Caco-2 (cell line): ENCODE measurements at regions not wholly inside any gene's neighbourhood (a gene's known extent, or its start where the extent isn't known, plus 50 kb on each side); places are given as distances from the start of the nearest gene placed in this dataset.

ENCODE experiments used
- BruUV-seq: library from RNA; stranded (reverse); fragments of 400-500 nt; replicated peaks from 2 replicates; lab custom pipeline; 2021; lab: Mats Ljungman, UMichigan
- CTCF ChIA-PET: fragments of 300-600 bp; sonication (Branson Sonifier 250); formaldehyde crosslinking; loops from one replicate; lab custom pipeline; 2022; ENCODE audit warnings: antibody characterized with exemption; lab: Charles Lee
- POLR2A ChIA-PET: fragments of 300-600 bp; sonication (Branson Sonifier 250); formaldehyde crosslinking; loops from one replicate; lab custom pipeline; 2022; ENCODE audit warnings: antibody characterized with exemption; lab: Charles Lee
- DNase-seq, 2 experiments: peaks; one replicate each; pipeline versions ENCODE4 v3.0.0 to v3.0.0-alpha.2; 2020 to 2022
- H3K27me3 ChIP-seq: replicated peaks from 2 replicates; pipeline ENCODE4 v1.6.0; 2011; ENCODE audit warnings: low read length; ENCODE audit not compliant: control insufficient read depth, insufficient read depth
- H3K36me3 ChIP-seq: 2 replicates; pipeline ENCODE4 v1.5.1; 2011; ENCODE audit warnings: low read length; ENCODE audit not compliant: control insufficient read depth, insufficient read depth
- H3K4me1 ChIP-seq: fragments of 250-450 bp; sonication (Bioruptor Pico); 2 replicates; pipeline ENCODE4 v1.5.1; 2020; ENCODE audit warnings: mild to moderate bottlenecking
- H3K4me3 ChIP-seq: 2 replicates; pipeline ENCODE4 v1.5.1; 2011; ENCODE audit warnings: low read depth, mild to moderate bottlenecking, control low read depth, low read length
- H3K9me3 ChIP-seq: fragments of 250-450 bp; sonication (Bioruptor Pico); 2 replicates; pipeline ENCODE4 v1.5.1; 2020; ENCODE audit warnings: mild to moderate bottlenecking, moderate library complexity
- H3K27ac Mint-ChIP-seq: one replicate; pipeline ENCODE4 v1.8.0; 2022; ENCODE audit warnings: mixed read lengths; ENCODE audit not compliant: unreplicated experiment
- H3K27me3 Mint-ChIP-seq: one replicate; pipeline ENCODE4 v1.8.0; 2022; ENCODE audit warnings: mixed read lengths; ENCODE audit not compliant: insufficient read depth, unreplicated experiment
- H3K36me3 Mint-ChIP-seq: one replicate; pipeline ENCODE4 v1.8.0; 2022; ENCODE audit warnings: mild to moderate bottlenecking, mixed read lengths; ENCODE audit not compliant: insufficient read depth, unreplicated experiment
- H3K4me1 Mint-ChIP-seq: one replicate; pipeline ENCODE4 v1.8.0; 2022; ENCODE audit warnings: low read depth, mixed read lengths; ENCODE audit not compliant: unreplicated experiment
- H3K4me3 Mint-ChIP-seq: one replicate; pipeline ENCODE4 v1.8.0; 2022; ENCODE audit warnings: mild to moderate bottlenecking, moderate library complexity, mixed read lengths; ENCODE audit not compliant: unreplicated experiment
- H3K9me3 Mint-ChIP-seq: one replicate; pipeline ENCODE4 v1.8.0; 2022; ENCODE audit warnings: mixed read lengths; ENCODE audit not compliant: unreplicated experiment
- CTCF ChIP-seq, 2 experiments: fragments of 200-600 bp in 1 of 2; IDR thresholded peaks; 1 replicate in 1 of 2; 2 replicates in 1 of 2; pipeline versions ENCODE4 v1.5.1 to v1.8.0; 2011 to 2022; ENCODE audit warnings: antibody characterized with exemption in 1 of 2, control low read depth in 1 of 2, inconsistent platforms in 1 of 2, low read depth in 1 of 2, low read length in 1 of 2, mild to moderate bottlenecking in 1 of 2, moderate library complexity in 1 of 2; ENCODE audit not compliant: insufficient read depth in 1 of 2, severe bottlenecking in 1 of 2, unreplicated experiment in 1 of 2
- intact Hi-C: fragments of 100-400 bp; cut with micrococcal nuclease; formaldehyde crosslinking; loops from one replicate; pipeline ENCODE4 v1.10.0; 2022; ENCODE audit not compliant: unreplicated experiment

DNA sequence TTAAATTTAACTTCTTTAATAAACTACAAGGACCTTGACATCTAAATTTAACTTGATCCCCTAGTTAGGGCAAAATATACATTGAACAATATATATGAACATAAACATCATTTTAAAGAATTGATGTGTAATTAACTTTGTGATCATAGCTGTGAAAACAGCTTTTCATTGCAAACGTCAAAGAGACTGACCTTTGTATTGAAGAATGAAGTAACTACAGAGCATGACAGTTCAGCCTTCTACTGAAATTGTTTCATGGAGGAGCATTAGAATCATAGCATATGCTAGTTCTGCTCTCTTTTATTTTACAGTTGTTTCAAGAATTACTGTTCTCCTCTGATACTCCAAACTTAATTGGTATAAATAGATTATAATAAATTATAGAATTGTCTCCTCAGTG, 123.4 kb upstream of the PRR20A start:
- ChIA-PET CTCF (no interaction called here), POLR2A (no interaction called here)
- Mint-ChIP-seq H3K27me3 (no peaks in the 10 kb centered on the region), H3K36me3 (no peaks in the 10 kb centered on the region), H3K27ac (no peak overlapping the region), H3K4me1 (no peaks in the 10 kb centered on the region), H3K9me3 (no peaks in the 10 kb centered on the region), H3K4me3 (no peak overlapping the region)
- no peak for DNase-seq
- Histone ChIP-seq H3K27me3 (no peaks in the 10 kb centered on the region), H3K36me3 (no peaks in the 10 kb centered on the region), H3K4me1 (no peaks in the 10 kb centered on the region), H3K4me3 (no peak overlapping the region), H3K9me3 (no peaks in the 10 kb centered on the region)
- TF ChIP-seq CTCF (IDR thresholded peaks at IDR 0.05; ENCODE audit: insufficient read depth in 1 of 2, low read depth in 1 of 2, low read length in 1 of 2, severe bottlenecking in 1 of 2, unreplicated experiment in 1 of 2) = no peak
- intact Hi-C loops = no loop called here
- no TSS peak for BruUV-seq

DNA sequence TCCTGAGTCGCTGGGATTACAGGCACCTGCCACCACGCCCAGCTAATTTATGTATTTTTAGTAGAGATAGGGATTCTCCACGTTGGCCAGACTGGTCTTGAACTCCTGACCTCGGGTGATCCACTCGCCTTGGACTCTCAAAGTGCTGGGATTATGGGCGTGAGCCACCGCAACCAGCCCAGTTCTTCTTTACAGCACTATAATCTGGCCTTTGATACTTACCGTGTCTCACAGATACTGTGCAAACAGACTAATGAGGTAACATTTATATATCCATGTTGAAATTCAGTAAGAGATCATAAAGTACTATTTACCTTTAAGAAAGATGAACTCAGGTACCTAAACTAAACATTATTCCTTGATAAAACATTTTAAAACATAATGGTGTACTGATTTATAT, 121.8 kb upstream of the PRR20A start:
- H3K4me3 ChIP-seq = no peak overlapping the region
- Mint-ChIP-seq H3K27me3 (no peaks in the 10 kb centered on the region), H3K4me1 (no peaks in the 10 kb centered on the region), H3K9me3 (no peaks in the 10 kb centered on the region), H3K36me3 (no peaks in the 10 kb centered on the region), H3K27ac (no peak overlapping the region), H3K4me3 (no peak overlapping the region)
- BruUV-seq = no TSS peak
- no peaks in the 10 kb centered on the region for H3K4me1 ChIP-seq
- POLR2A ChIA-PET = no interaction called here
- CTCF ChIA-PET = no interaction called here
- no peaks in the 10 kb centered on the region for H3K36me3 ChIP-seq
- no peak for DNase-seq
- 0 out of 2 replicates have a peak, but pooled peaks cover 2% of the 10 kb centered on the region for H3K9me3 ChIP-seq
- no peak for TF ChIP-seq CTCF (IDR thresholded peaks at IDR 0.05; ENCODE audit: insufficient read depth in 1 of 2, low read depth in 1 of 2, low read length in 1 of 2, severe bottlenecking in 1 of 2, unreplicated experiment in 1 of 2)
- no peaks in the 10 kb centered on the region for H3K27me3 ChIP-seq
- intact Hi-C loops = no loop called here

DNA sequence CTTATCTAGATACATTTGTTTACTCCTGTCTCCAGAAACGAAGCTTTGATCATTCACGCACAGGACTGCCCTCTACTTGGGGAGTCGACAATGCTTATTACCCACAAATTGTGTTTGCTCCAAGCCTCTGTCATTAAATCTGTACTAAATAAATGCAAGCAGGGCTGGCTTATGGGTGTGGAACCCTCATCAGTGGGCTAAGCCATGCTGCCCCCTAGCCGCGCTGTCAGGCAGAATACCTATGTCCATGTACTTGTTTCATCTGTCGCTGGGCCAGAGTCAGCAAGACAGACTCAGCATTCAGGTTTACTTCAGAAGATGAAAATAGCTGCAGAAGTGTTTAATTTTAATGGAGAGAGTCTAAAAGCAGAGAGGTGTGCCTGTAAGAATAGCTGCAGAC, 110.0 kb upstream of the PRR20A start:
- BruUV-seq = no TSS peak
- no peaks in the 10 kb centered on the region for H3K36me3 Mint-ChIP-seq
- no peak overlapping the region for H3K4me3 ChIP-seq
- H3K4me1 Mint-ChIP-seq = no peaks in the 10 kb centered on the region
- CTCF ChIA-PET = no interaction called here
- peaks cover 39% of the 10 kb centered on the region for H3K9me3 Mint-ChIP-seq
- peak in 1 of 2 experiments; percentile 5 for DNase-seq
- intact Hi-C loops = no loop called here
- no peak overlapping the region for H3K4me3 Mint-ChIP-seq
- H3K36me3 ChIP-seq = no peaks in the 10 kb centered on the region
- H3K27ac Mint-ChIP-seq = no peak overlapping the region
- H3K9me3 ChIP-seq = 0 out of 2 replicates have a peak, but pooled peaks cover 4% of the 10 kb centered on the region
- no peak for TF ChIP-seq CTCF (IDR thresholded peaks at IDR 0.05; ENCODE audit: insufficient read depth in 1 of 2, low read depth in 1 of 2, low read length in 1 of 2, severe bottlenecking in 1 of 2, unreplicated experiment in 1 of 2)
- no peaks in the 10 kb centered on the region for H3K27me3 ChIP-seq
- POLR2A ChIA-PET = no interaction called here
- no peaks in the 10 kb centered on the region for H3K27me3 Mint-ChIP-seq
- no peaks in the 10 kb centered on the region for H3K4me1 ChIP-seq
